COLO668 (cell line): ENCODE measurements at regions not wholly inside any gene's neighbourhood (a gene's known extent, or its start where the extent isn't known, plus 50 kb on each side); places are given as distances from the start of the nearest gene placed in this dataset.
"Not testable (repeated sequence)": the region's sequence is repeated elsewhere in the genome, so short reads cannot be mapped to it uniquely, and the experiment has no call there.

Experiments
- DNase-seq: peaks from one replicate; lab custom pipeline; 2025; ENCODE audit not compliant: unreplicated experiment; lab: John Stamatoyannopoulos, UW

DNA sequence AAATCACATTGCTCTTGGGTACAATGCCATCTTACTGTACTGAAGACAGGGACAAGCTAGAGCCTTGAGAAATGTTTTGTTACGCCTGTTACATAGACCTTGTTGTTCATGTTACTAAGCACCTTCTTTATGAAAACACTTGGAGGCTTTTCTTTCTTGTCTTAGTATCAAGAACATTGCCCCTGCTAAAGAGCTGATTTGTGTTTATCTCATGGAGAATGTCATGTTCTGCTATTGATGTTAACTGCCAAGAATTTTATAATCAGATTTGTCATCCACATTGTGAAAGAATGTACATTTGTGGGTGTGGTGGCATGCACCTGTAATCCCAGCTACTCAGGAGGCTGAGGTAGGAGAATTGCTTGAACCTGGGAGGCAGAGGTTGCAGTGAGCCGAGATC, 431.3 kb upstream of the MDFIC2 start:
- DNase-seq = no peak

DNA sequence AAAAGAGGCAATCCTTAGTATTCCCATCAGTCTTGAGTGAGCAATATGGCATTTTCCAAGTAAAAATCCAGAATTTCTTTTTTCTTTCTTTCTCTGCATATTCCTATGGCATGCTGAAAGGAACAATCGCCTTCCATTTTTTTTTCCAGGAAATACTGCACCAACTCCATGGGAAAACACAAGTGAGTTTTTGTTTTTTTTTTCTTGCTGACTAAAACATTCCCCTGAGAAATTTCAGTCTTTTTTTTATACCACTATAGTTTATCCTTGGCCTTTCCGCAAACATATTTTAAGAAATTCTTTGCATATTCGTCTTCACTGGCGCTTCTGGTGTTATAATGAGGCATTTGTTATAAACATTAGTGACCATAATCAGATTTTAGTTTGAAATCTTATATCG, 429.6 kb upstream of the MDFIC2 start:
- no peak for DNase-seq

DNA sequence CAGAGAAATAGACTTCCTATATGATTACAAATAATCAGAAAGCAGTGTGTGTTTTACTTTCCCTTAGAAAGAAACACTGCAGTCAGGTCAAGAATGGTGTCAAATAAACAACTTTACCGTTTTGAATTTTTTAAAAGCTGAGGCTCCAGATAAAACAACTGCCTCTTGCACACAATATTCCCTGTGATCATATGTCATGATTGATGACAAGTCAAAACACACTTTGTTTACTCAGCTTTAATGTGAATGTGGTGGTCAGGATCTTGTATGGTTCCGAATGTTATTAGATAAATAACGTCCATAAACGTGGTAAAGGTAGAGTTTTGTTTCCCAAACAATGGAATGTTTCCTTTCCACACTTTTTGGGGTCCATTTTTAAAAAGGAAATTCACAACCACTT, 428.4 kb upstream of the MDFIC2 start:
- DNase-seq = no peak

DNA sequence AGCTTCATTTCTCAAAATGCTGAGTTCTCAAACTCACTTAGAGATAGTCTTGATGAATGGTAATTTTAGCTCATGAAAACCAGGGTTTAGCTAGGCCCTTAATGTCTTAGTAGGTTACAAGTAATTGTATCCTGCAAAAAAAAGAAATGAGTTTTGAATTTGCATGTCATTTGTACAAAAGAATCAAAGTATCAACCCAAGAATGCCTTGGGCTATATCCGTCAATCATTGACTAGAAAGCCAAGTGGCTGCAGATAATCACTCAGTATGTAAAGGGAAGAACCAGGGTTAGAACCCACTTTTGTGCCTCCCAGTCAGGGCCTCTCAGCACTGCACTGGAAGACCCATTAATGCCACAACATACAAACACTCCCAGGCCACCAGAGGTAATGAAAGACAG, 427.6 kb upstream of the MDFIC2 start:
- no peak for DNase-seq

DNA sequence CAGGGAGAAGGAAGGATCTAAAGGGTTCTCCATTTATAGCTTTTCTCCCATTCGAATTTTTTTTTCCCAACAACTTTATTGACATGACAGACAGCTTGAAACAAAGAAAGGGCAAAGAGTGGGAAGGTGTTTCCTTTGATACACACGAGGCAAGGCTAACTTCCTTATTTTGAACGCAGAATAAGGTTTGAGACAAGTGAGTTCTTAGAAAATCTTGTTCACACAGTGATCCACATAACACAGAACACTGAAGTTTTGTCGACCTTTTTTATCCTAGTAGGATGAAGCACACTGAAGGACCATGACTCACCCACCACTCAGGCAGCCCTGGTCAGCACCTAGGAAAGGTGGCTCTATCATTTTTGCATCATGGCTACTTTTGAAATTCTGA, 425.8 kb upstream of the MDFIC2 start:
- peak; percentile 17 for DNase-seq

DNA sequence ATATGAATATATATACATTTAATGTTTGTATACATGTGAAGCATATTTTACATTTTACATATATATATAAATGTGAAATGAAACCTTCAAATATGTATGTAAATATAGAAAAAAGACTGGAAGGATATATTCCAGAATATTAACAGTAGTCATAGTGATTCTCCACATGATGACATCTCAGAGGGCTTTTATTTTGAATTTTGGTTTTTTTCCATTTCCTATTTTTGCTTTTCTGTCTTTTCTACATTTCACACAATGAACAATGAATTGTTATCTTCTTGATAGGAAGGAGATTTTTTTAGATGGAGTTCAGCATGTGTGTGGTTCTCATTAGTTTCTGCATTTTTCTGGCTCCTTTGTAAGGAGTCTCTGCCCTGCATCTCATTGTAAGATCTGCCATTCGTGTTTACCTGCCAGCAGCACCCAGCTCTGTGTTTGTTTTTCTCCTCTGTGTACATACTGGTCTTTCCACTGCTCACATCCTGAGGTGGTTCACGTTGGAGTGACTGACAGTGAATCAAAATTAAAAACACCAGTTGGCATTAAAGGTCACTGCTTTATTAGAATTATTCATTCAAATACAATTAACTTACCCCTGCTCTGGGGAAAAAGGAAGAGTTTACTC, 425.3 kb upstream of the MDFIC2 start:
- DNase-seq = peak; percentile 41

DNA sequence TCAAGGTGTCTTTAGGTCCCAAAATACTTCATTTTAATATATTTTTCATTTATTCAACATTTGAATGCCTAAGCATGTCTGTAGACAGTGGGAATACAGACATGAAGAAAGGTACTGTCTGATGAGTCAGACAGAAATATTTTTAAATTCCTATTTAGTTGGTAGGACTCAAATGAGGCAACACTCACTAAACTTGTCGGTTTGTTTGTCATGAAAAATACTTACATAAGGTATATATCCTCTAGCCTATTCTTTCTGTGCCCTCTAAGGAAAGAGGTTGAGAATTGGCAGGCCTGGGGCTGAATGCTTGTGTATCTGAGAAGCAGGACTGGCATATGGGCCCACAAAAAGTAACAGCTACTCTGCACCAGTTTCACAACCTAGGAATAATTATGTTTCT, 423.6 kb upstream of the MDFIC2 start:
- no peak for DNase-seq

DNA sequence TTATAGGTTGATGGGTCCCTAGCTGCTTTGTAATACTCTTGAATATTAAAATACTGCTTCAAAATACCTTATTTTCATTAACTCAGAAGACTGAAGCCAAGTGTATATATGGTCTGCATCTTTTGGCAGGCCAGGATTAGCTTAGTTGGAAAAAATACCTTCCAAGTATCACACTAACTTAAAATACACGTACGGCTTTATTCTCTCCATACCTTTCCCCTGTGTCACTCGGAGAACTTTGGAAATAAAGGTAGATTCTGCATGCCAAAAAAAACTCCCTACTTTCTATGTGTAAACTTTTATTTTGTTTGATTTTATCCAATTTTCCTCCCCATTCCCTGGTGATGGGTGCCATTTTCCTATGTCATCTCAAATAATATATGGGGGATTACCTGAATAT, 422.3 kb upstream of the MDFIC2 start:
- no peak for DNase-seq

DNA sequence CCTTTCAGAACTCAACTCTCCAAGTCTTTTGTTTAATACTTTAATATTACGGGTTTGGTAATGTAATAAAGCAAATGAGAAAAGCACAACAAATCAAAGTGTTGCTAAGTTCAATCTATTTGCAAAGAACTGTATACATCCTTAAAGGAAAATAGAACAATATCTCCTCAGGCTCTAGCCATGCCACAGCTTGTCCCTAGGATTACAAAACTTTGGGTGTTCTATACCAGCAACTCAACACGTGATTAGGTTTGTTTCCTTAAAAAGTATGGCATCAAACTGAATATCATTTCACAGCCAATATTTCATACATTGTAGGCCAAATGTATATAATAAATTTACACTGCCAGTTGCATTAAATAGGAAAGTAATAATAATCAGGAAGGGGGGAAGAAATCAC, 418.6 kb upstream of the MDFIC2 start:
- DNase-seq = no peak

DNA sequence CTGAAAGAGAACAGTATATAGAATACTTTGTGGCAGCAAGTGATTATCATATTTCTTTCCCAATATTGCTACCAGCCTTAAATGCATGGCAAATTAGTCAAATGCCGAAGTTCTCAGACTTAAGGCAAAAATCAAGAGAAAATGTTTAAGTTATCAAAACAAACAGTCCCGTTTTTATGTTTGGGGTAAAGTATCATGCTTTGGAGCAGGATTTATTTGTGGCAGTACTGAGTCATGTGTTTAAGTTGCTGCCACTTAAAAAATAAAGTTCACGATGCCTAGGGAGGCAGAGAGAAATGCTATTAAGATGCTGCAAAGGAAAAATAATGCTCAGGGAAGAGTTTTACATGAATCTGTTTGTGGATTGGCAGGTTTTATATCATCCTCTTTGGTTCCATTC, 417.4 kb upstream of the MDFIC2 start:
- DNase-seq = no peak

DNA sequence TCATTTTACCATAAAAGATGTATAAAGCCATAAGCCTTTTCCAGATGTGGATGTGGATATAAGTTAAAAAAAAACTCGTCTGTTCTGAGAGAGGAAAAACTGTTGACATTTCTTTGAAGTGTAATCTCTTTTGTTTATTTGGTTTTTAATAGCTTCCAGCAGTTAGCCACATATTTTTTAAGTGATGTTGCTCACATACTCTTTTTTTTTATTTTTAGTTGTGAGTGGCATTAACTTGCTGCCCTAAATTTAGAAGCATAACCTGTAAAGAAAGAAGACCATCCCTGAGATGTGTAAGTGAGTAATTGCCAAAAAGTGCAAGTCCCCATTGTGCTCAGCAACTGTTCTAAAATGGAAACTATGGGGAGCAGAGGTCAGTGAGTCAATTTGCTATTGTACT, 415.9 kb upstream of the MDFIC2 start:
- no peak for DNase-seq

DNA sequence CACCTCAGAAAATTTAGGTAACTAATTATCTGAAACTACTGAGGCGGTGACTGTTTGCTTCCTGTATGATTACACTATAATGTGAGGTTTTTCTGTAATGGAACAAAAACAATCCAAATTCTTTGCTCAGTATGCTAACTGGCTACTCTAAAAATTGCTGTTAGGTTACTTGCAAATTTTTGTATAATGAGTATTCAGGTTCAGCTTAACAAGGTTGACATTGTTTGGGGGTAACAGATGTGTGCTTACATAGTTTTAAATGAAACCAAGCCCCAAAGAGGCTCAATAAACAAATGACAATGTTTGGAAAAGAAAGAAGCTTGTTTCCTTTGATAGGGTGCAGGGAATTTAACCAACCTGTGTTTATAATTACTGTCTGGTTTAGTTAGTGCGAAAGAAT, 414.5 kb upstream of the MDFIC2 start:
- no peak for DNase-seq

DNA sequence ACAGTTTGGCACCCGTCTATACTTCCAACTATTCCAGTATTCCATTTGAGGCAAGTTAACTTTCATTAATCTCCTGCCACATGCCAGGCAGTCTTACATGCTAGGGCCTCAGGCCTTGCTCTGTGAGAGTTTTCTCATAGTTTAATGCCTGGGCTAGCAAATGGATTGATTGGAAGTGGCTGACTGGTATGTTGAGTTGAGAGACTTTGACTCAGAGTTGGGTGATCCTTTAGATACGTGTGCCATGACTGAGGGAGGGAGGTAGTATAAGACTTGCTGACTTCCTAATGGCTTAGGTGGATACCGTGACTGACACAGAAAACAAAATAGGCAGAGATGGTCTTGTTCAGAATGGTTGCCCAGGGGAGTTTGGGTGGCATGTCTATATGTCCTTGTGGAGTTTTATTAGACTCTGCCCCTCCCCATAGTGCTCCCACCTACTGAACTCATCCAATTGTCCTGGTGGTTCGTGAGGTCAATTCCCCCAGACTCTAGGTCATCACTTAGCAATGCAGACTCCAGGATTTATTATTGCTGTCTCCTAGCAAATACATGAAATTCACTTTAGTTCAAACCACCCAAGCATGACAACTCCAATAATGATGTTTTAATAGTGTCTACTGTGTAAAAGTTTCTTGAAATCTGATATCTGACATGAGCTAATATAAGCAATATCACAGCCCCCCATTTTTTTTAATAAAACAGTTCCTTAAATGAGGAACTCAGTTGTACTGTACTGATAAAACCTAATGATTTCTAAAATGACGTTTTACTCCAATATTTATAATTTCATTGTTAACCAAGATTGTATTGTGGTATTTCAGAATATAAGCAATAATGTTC, 413.9 kb upstream of the MDFIC2 start:
- no peak for DNase-seq

DNA sequence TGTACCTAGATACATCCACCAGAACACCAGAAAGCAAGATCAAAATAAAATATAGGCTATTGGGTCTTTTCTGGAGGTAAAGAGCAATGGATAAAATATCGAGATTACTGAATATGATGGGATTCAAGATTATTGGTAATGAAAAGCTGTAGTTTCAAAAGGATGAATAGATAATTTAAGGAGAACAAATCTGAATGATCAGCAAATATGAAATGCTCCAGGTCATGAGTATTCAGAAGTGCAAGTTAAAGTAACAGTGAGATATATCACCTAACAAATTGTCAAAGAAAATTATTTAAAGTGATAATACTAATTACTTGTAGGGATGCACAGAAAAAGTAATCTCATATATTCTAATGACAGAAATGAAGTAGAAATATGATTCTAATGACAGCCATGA, 409.6 kb upstream of the MDFIC2 start:
- DNase-seq = no peak

DNA sequence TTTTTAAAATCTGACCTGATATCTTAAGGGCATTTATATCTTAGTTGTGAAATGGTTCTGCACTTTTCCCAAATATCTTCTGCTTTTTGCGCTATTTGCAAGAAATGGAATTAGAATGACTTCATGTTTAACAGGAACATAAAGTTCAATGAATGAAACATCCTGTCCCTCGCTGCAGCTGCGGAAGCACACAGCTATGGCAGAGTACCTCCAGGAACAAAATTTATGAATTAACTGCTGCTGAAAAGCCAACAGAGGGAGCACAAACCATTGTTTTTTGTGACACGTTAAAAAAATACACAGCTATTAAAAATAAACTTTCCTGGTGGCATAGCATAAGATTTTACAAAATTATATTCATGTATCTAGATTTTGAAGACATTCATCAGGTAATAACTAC, 404.4 kb upstream of the MDFIC2 start:
- no peak for DNase-seq

DNA sequence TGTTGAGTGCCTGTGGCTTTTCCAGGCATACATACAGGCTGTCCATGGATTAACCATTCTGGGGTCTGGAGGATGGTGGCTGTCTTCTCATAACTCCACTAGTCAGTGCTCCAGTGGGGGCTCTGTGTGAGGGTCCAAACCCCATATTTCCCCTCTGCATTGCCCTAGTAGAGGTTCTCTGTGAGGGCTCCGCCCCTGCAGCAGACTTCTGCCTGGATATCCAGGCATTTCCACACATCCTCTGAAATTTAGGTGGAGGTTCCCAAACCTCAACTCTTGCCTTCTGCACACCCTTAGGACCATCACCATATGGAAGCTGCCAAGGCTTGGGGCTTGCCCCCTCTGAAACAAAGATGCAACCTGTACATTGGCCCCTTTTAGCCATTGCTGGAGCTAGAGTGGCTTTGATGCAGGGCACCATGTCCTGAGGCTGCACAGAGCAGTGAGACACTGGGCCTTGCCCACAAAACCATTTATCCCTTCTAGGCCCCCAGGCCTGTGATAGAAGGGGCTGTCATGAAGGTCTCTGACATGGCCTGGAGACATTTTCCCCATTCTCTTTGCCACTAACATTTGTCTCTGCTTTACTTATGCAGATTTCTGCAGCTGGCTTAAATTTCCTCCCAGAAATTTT, 400.1 kb upstream of the MDFIC2 start:
- DNase-seq = no peak

DNA sequence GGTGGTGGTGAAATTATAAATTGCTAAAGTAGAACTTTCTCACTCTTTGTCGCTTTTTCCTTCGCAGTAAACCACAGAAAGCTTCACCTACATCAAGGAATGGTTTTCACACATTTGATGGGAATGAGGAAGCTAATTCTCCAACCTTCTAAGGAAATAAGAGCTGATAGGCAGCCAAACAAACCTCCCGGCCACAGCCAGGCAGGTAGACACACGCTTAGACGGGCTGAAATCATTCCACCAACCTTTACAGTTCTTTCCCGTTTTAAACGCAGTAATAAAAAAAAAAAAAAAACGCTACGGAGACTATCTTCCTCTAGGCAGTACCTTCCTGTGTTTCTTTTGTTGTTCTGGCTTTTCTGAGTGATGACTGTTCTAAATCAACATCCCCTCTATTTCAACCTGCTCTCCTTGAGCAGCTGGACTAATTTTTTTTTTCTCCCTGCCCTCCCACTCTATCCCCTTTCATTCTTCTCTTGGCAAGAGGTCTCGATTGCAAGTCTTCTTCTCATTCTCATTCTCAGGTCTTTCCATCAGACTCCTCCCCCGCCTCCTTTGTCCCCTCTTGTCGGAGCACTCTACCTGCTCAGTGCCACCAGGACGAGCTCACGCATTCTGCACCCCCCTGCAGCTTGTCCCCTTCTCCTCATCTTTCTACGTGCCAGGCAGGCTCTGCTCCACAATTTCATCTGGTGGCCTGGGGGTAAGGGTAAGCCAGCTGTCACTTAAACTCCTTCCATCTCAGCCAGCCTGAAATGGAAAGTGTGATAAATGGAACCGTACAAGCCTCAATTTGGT, 391.1 kb upstream of the MDFIC2 start:
- no peak for DNase-seq

DNA sequence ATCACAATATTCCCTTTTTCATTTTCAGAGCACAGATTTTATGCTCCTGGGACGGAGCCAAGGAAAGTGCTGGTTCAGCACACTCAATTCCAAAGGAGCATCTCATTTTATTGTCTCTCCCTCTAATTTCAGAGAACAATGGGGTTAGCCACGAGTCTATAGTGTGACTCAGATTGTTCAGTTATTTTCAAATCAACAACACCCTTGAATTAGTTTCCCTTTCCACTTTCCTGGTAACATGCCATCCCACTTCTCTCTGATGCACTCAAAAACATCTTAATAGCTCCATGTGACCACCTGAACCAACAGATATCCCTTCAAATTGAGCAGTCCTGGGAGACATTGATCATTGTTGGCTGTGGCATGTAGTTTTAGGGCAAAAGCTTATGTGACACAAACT, 389.7 kb upstream of the MDFIC2 start:
- no peak for DNase-seq

DNA sequence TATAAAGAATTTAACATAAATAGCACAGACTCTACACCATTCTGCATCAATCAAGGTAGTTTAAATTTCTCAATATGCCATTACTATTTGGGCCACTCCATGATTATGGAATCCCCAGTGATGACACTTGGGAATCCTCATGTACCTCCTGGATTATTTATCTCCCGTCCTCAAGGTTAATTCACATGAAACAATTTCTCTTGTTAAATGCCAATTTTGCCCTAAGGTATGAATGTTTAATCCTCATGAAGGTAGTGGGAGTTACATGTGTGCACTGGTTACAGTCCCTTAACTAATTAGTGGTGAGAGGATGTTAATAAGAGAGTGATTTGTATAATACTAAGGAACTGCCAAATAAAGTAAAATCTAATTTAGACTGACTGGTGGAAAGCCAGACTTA, 372.3 kb upstream of the MDFIC2 start:
- no peak for DNase-seq

DNA sequence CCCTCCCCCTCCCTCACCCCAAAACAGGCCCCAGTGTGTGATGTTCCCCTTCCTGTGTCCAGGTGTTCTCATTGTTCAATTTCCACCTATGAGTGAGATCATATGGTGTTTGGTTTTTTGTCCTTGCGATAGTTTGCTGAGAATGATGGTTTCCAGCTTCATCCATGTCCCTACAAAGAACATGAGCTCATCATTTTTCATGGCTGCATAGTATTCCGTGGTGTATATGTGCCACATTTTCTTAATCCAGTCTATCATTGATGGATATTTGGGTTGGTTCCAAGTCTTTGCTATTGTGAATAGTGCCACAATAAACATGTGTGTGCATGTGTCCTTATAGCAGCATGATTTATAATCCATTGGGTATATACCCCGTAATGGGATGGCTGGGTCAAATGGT, 363.4 kb upstream of the MDFIC2 start:
- not testable (repeated sequence) for DNase-seq

DNA sequence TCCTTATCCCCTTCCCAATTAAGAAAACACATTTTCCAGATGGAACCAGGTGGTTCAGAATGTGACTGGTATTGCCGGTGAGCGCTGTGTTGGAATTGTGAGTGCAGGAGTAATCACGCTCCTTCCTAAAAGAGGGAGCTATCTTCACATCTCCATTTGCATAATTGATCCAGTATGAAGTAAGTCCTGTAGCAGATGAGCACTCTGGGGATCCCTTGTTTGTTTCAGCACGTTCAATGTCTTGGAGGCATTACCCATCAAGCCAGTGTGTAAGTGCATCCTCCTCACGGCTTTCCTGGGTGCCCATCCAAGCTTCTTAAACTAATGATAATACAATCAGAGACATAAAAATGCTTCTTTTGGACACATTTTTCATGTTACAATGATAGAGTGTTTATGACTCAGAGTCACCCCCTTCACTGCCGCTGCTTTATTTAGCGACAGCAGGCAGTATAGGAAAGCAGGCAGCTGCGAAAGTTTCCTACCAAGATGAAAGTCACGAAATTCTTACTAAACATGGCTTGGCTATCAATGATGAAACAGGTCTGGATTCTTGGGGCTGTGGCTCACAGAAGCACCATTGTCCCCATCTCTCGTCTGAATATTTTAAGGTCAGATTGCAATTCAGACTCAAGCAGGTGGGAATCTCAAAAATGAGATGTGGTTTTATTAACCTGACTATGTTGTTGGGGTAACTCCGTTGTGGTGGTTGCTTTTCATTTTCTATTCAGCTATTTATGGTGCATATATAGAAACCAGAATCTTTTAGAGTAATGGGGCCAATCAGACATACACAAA, 346.3 kb upstream of the MDFIC2 start:
- DNase-seq = no peak
